Kidney (tissue), 13 donors: ENCODE measurements at regions not wholly inside any gene's neighbourhood (a gene's known extent, or its start where the extent isn't known, plus 50 kb on each side); places are given as distances from the start of the nearest gene placed in this dataset.
A peak's percentile ranks its signal among the peaks of the same experiment; 100 is the strongest.

Experiments
- DNase-seq, 5 donors: peaks; one replicate each; pipeline ENCODE4 v3.0.0-alpha.2; 2013 to 2020
- FAIRE-seq: peaks from 2 replicates; lab custom pipeline; 2012; peaks lifted over from hg19 to GRCh38; lab: Jason Lieb, UNC
- H3K27ac ChIP-seq, 2 donors: one replicate each; pipeline ENCODE4 v1.7.0; 2013; ENCODE audit warnings: low read depth in 2 of 2, low read length in 2 of 2, inconsistent platforms in 1 of 2
- H3K27me3 ChIP-seq: one replicate; pipeline ENCODE4 v1.7.1; 2013; ENCODE audit warnings: low read length, inconsistent platforms; ENCODE audit not compliant: control insufficient read depth, insufficient read depth
- H3K36me3 ChIP-seq, 3 donors: one replicate each; pipeline versions ENCODE4 v1.7.0 to v1.7.1; 2013; ENCODE audit warnings: low read length in 3 of 3, control low read depth in 1 of 3, inconsistent platforms in 1 of 3; ENCODE audit not compliant: insufficient read depth in 3 of 3, control insufficient read depth in 2 of 3
- H3K4me1 ChIP-seq, 3 donors: one replicate each; pipeline versions ENCODE4 v1.7.0 to v1.7.1; 2013; ENCODE audit warnings: low read length in 3 of 3, inconsistent platforms in 1 of 3, low read depth in 1 of 3; ENCODE audit not compliant: control insufficient read depth in 2 of 3, insufficient read depth in 2 of 3
- H3K4me3 ChIP-seq, 3 donors: one replicate each; pipeline versions ENCODE4 v1.7.0 to v1.8.1; 2013; ENCODE audit warnings: low read length in 3 of 3, control low read depth in 1 of 3, inconsistent platforms in 1 of 3
- H3K9ac ChIP-seq, 3 donors: one replicate each; pipeline versions ENCODE4 v1.7.0 to v1.7.1; 2013; ENCODE audit warnings: low read length in 3 of 3, control low read depth in 1 of 3, inconsistent platforms in 1 of 3
- H3K9me3 ChIP-seq, 3 donors: one replicate each; pipeline versions ENCODE4 v1.7.0 to v1.7.1; 2013; ENCODE audit warnings: low read length in 3 of 3, control low read depth in 1 of 3, inconsistent platforms in 1 of 3; ENCODE audit not compliant: control insufficient read depth in 2 of 3, insufficient read depth in 1 of 3
- CTCF ChIP-seq: IDR thresholded peaks from 3 replicates; pipeline ENCODE4 v1.5.1; 2012; ENCODE audit warnings: mild to moderate bottlenecking, moderate library complexity, borderline replicate concordance; ENCODE audit not compliant: insufficient read depth; ENCODE audit errors: extremely low read depth
- intact Hi-C: fragments of 100-400 bp; cut with DNase I; formaldehyde crosslinking; loops from one replicate; pipeline ENCODE4 v1.11.1; 2022
- donor health status: control.
- donor health status: control.
- donor health status: control.
- donor health status: control.
- donor health status: control.
- donor health status: DM: yes; HTN: yes; CAD: no.
- donor health status: Normal renal cell carcinoma (clear cell type).

- TF ChIP-seq CTCF: no peak
- no peaks in the 10 kb centered on the region for H3K9me3 ChIP-seq
- H3K27me3 ChIP-seq: no peaks in the 10 kb centered on the region
- no peak for FAIRE-seq
- no peak for DNase-seq
- H3K4me3 ChIP-seq: no peak overlapping the region
- no peak overlapping the region for H3K9ac ChIP-seq
- no peaks in the 10 kb centered on the region for H3K36me3 ChIP-seq
- no peak overlapping the region for H3K27ac ChIP-seq
- peaks cover 0 to 3% (median 0%) of the 10 kb centered on the region in 3 donors for H3K4me1 ChIP-seq
- intact Hi-C loops: no loop called here
Observed at GRCh38 chr3:71956716-71957115, 171.8 kb upstream of the PROK2 start.

GRCh38 chr3:71956069-71956340 lies 171.1 kb upstream of the PROK2 start:
- DNase-seq: no peak
- Histone ChIP-seq H3K9ac (no peak overlapping the region), H3K4me3 (no peak overlapping the region), H3K27me3 (no peaks in the 10 kb centered on the region), H3K4me1 (peaks cover 0 to 3% (median 0%) of the 10 kb centered on the region in 3 donors), H3K27ac (no peak overlapping the region), H3K36me3 (no peaks in the 10 kb centered on the region), H3K9me3 (no peaks in the 10 kb centered on the region)
- no peak for TF ChIP-seq CTCF
- intact Hi-C loops: no loop called here
- FAIRE-seq: no peak

GRCh38 chr3:71955240-71956068 lies 170.5 kb upstream of the PROK2 start:
- no peak overlapping the region for H3K9ac ChIP-seq
- peak; percentile 83 to 95 (median 87) for DNase-seq
- no peak overlapping the region for H3K4me3 ChIP-seq
- H3K9me3 ChIP-seq: no peaks in the 10 kb centered on the region
- intact Hi-C loops: no loop called here
- H3K27ac ChIP-seq: no peak overlapping the region
- H3K36me3 ChIP-seq: no peaks in the 10 kb centered on the region
- no peaks in the 10 kb centered on the region for H3K27me3 ChIP-seq
- TF ChIP-seq CTCF: peak; percentile 80
- peaks cover 0 to 3% (median 0%) of the 10 kb centered on the region in 3 donors for H3K4me1 ChIP-seq
- peak; percentile 64 for FAIRE-seq
